T-helper 2 cell treated with Interferon-gamma antibody and Interleukin-4, amounts not matched to agents 5 μg/mL and 100 μg/mL, for 36 hours (primary cell): ENCODE measurements at regions not wholly inside any gene's neighbourhood (a gene's known extent, or its start where the extent isn't known, plus 50 kb on each side); places are given as distances from the start of the nearest gene placed in this dataset.
A peak's percentile ranks its signal among the peaks of the same experiment; 100 is the strongest.
"Not testable (repeated sequence)": the region's sequence is repeated elsewhere in the genome, so short reads cannot be mapped to it uniquely, and the experiment has no call there.

Experiments used
- DNase-seq: peaks from one replicate; pipeline ENCODE4 v3.0.0; 2021; ENCODE audit warnings: low spot score
- H3K27ac Mint-ChIP-seq: one replicate; pipeline ENCODE4 v1.8.0; 2021; ENCODE audit warnings: mild to moderate bottlenecking, mixed read lengths
- H3K27me3 Mint-ChIP-seq: one replicate; pipeline ENCODE4 v1.8.0; 2021; ENCODE audit warnings: low read depth, mixed read lengths
- H3K36me3 Mint-ChIP-seq: one replicate; pipeline ENCODE4 v1.8.0; 2021; ENCODE audit warnings: low read depth, mixed read lengths
- H3K4me1 Mint-ChIP-seq: one replicate; pipeline ENCODE4 v1.8.0; 2021; ENCODE audit warnings: low read depth, mixed read lengths
- H3K4me3 Mint-ChIP-seq: one replicate; pipeline ENCODE4 v1.8.0; 2022; ENCODE audit warnings: mild to moderate bottlenecking, moderate library complexity, mixed read lengths
- H3K9me3 Mint-ChIP-seq: one replicate; pipeline ENCODE4 v1.8.0; 2021; ENCODE audit warnings: mixed read lengths

- not testable (repeated sequence) for H3K27me3 Mint-ChIP-seq, H3K9me3 Mint-ChIP-seq, H3K27ac Mint-ChIP-seq, H3K4me3 Mint-ChIP-seq, DNase-seq
- Mint-ChIP-seq H3K36me3 (peaks cover 18% of the 10 kb centered on the region), H3K4me1 (peaks cover 10% of the 10 kb centered on the region)
Measured at GRCh38 chr16:29578898-29579297, 72.7 kb upstream of the NPIPB12 start.

GRCh38 chr16:29581764-29582163, 75.6 kb upstream of the NPIPB12 start:
- not testable (repeated sequence) for H3K4me3 Mint-ChIP-seq, H3K27me3 Mint-ChIP-seq, H3K27ac Mint-ChIP-seq, H3K9me3 Mint-ChIP-seq, DNase-seq
- H3K4me1 Mint-ChIP-seq = peaks cover 20% of the 10 kb centered on the region
- H3K36me3 Mint-ChIP-seq = peaks cover 15% of the 10 kb centered on the region

GRCh38 chr16:29591919-29592318, 71.1 kb upstream of the SPN start:
- Mint-ChIP-seq H3K36me3 (peaks cover 17% of the 10 kb centered on the region), H3K4me1 (peaks cover 26% of the 10 kb centered on the region), H3K27ac (peak overlapping the region; percentile 26), H3K4me3 (peak overlapping the region; percentile 72)
- not testable (repeated sequence) for H3K27me3 Mint-ChIP-seq, H3K9me3 Mint-ChIP-seq, DNase-seq

GRCh38 chr16:29594269-29594925, 68.7 kb upstream of the SPN start:
- peak overlapping the region; percentile 91 for H3K27ac Mint-ChIP-seq
- H3K27me3 Mint-ChIP-seq, H3K9me3 Mint-ChIP-seq: not testable (repeated sequence)
- peak; percentile 70 for DNase-seq
- peaks cover 22% of the 10 kb centered on the region for H3K4me1 Mint-ChIP-seq
- peak overlapping the region; percentile 93 for H3K4me3 Mint-ChIP-seq
- H3K36me3 Mint-ChIP-seq = peaks cover 11% of the 10 kb centered on the region

- peak overlapping the region; percentile 91 for H3K27ac Mint-ChIP-seq
- peaks cover 22% of the 10 kb centered on the region for H3K4me1 Mint-ChIP-seq
- not testable (repeated sequence) for H3K36me3 Mint-ChIP-seq, H3K9me3 Mint-ChIP-seq, H3K27me3 Mint-ChIP-seq
- peak; percentile 90 for DNase-seq
- peak overlapping the region; percentile 86 for H3K4me3 Mint-ChIP-seq
Measured at GRCh38 chr16:29594926-29595838, 67.9 kb upstream of the SPN start.

GRCh38 chr16:29597030-29597429, 66.0 kb upstream of the SPN start:
- not testable (repeated sequence) for H3K9me3 Mint-ChIP-seq, H3K27ac Mint-ChIP-seq, DNase-seq, H3K27me3 Mint-ChIP-seq, H3K36me3 Mint-ChIP-seq, H3K4me3 Mint-ChIP-seq
- H3K4me1 Mint-ChIP-seq = peaks cover 28% of the 10 kb centered on the region

- H3K36me3 Mint-ChIP-seq = peaks cover 14% of the 10 kb centered on the region
- not testable (repeated sequence) for H3K9me3 Mint-ChIP-seq, H3K27me3 Mint-ChIP-seq
- peak overlapping the region; percentile 95 for H3K27ac Mint-ChIP-seq
- peak overlapping the region; percentile 89 for H3K4me3 Mint-ChIP-seq
- peaks cover 39% of the 10 kb centered on the region for H3K4me1 Mint-ChIP-seq
- peak; percentile 50 for DNase-seq
Measured at GRCh38 chr16:29600111-29601000, 62.7 kb upstream of the SPN start.

- not testable (repeated sequence) for H3K9me3 Mint-ChIP-seq, DNase-seq, H3K36me3 Mint-ChIP-seq, H3K27me3 Mint-ChIP-seq
- Mint-ChIP-seq H3K4me1 (peaks cover 32% of the 10 kb centered on the region), H3K27ac (peak overlapping the region; percentile 95), H3K4me3 (peak overlapping the region; percentile 67)
Measured at GRCh38 chr16:29602247-29602625, 60.8 kb upstream of the SPN start.

- H3K36me3 Mint-ChIP-seq = peaks cover 12% of the 10 kb centered on the region
- H3K9me3 Mint-ChIP-seq, H3K27me3 Mint-ChIP-seq, DNase-seq: not testable (repeated sequence)
- peaks cover 36% of the 10 kb centered on the region for H3K4me1 Mint-ChIP-seq
- H3K27ac Mint-ChIP-seq = peak overlapping the region; percentile 95
- peak overlapping the region; percentile 67 for H3K4me3 Mint-ChIP-seq
Measured at GRCh38 chr16:29602683-29603088, 60.4 kb upstream of the SPN start.

- not testable (repeated sequence) for DNase-seq, H3K4me3 Mint-ChIP-seq, H3K9me3 Mint-ChIP-seq, H3K27me3 Mint-ChIP-seq
- Mint-ChIP-seq H3K36me3 (peaks cover 12% of the 10 kb centered on the region), H3K27ac (peak overlapping the region; percentile 80), H3K4me1 (peaks cover 33% of the 10 kb centered on the region)
Measured at GRCh38 chr16:29604631-29605549, 58.2 kb upstream of the SPN start.

- not testable (repeated sequence) for DNase-seq, H3K4me3 Mint-ChIP-seq, H3K27ac Mint-ChIP-seq, H3K27me3 Mint-ChIP-seq, H3K9me3 Mint-ChIP-seq
- Mint-ChIP-seq H3K36me3 (peaks cover 12% of the 10 kb centered on the region), H3K4me1 (peaks cover 31% of the 10 kb centered on the region)
Measured at GRCh38 chr16:29605593-29606205, 57.3 kb upstream of the SPN start.

- Mint-ChIP-seq H3K36me3 (peaks cover 19% of the 10 kb centered on the region), H3K4me1 (peaks cover 29% of the 10 kb centered on the region), H3K27ac (peak overlapping the region; percentile 60)
- H3K4me3 Mint-ChIP-seq, H3K9me3 Mint-ChIP-seq, H3K27me3 Mint-ChIP-seq, DNase-seq: not testable (repeated sequence)
Measured at GRCh38 chr16:29606669-29607427, 56.2 kb upstream of the SPN start.
